SK-N-SH treated with all-trans-retinoic acid at 6 μM for 48 hours (cell line): ENCODE measurements at regions not wholly inside any gene's neighbourhood (a gene's known extent, or its start where the extent isn't known, plus 50 kb on each side); places are given as distances from the start of the nearest gene placed in this dataset.

Experiments
- ARNTL ChIP-seq: fragments of 450-650 bp; formaldehyde crosslinking; IDR thresholded peaks from 2 replicates; pipeline ENCODE4 v1.5.0; 2020; ENCODE audit warnings: low read depth, mild to moderate bottlenecking, moderate library complexity, borderline replicate concordance
- ISL1 ChIP-seq: fragments of 250-450 bp; sonication (Bioruptor Pico); IDR thresholded peaks from 2 replicates; pipeline ENCODE4 v2.1.2; 2022; ENCODE audit warnings: mild to moderate bottlenecking, moderate library complexity
- TOX ChIP-seq: fragments of 250-450 bp; sonication (Bioruptor Pico); IDR thresholded peaks from 2 replicates; pipeline ENCODE4 v1.8.0; 2021; ENCODE audit warnings: mild to moderate bottlenecking, moderate library complexity, borderline replicate concordance
- TF ChIP-seq, protein P1 (sequence below): fragments of 250-450 bp; sonication (Bioruptor Pico); IDR thresholded peaks from 2 replicates; pipeline ENCODE4 v1.8.0; 2020; ENCODE audit warnings: mild to moderate bottlenecking, moderate library complexity, borderline replicate concordance

DNA sequence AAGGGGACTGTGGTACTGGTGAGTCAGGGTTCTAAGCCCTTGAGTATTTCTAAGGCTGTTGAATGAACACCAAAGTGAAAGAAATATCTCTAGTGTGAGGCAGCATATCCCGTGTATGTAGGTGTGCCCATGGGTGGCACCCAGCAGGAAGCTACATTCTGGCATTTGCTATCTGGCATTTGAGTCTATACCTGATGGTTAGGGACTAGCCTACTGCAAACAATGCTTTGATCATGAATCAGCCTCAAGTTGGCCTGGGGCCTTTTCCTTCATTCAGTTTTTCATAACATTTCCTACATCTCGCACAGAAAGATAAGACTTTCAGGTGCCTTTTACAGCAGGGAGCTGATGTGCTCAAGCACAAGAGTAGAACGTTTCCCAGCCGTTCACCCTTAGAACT lies 85.7 kb upstream of the E2F7 start:
- TF ChIP-seq, protein P1, sequence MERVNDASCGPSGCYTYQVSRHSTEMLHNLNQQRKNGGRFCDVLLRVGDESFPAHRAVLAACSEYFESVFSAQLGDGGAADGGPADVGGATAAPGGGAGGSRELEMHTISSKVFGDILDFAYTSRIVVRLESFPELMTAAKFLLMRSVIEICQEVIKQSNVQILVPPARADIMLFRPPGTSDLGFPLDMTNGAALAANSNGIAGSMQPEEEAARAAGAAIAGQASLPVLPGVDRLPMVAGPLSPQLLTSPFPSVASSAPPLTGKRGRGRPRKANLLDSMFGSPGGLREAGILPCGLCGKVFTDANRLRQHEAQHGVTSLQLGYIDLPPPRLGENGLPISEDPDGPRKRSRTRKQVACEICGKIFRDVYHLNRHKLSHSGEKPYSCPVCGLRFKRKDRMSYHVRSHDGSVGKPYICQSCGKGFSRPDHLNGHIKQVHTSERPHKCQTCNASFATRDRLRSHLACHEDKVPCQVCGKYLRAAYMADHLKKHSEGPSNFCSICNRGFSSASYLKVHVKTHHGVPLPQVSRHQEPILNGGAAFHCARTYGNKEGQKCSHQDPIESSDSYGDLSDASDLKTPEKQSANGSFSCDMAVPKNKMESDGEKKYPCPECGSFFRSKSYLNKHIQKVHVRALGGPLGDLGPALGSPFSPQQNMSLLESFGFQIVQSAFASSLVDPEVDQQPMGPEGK, result no peak
- TF ChIP-seq ISL1, result no peak
- TF ChIP-seq ARNTL, result no peak
- TF ChIP-seq TOX, result no peak
